GM19468 (cell line): ENCODE measurements at regions not wholly inside any gene's neighbourhood (a gene's known extent, or its start where the extent isn't known, plus 50 kb on each side); places are given as distances from the start of the nearest gene placed in this dataset.

Source experiments
- ATAC-seq: cut with Tn5 transposase; IDR thresholded peaks from one replicate; pipeline ENCODE4 v1.9.1; 2021; ENCODE audit warnings: mild to moderate bottlenecking, moderate library complexity, moderate number of reproducible peaks; ENCODE audit not compliant: unreplicated experiment; ENCODE audit errors: extremely low read depth

- ATAC-seq, result no peak
These were observed 235.4 kb upstream of the HABP2 start for GRCh38 chr10:113317489-113317888.

- ATAC-seq, result no peak
These were observed 233.4 kb upstream of the HABP2 start for GRCh38 chr10:113319479-113319878.

GRCh38 chr10:113320211-113320610 lies 232.6 kb upstream of the HABP2 start:
- ATAC-seq, result no peak

- ATAC-seq, result no peak
These were observed 231.9 kb upstream of the HABP2 start for GRCh38 chr10:113320987-113321386.

GRCh38 chr10:113322843-113323242 lies 230.0 kb upstream of the HABP2 start:
- ATAC-seq, result no peak

GRCh38 chr10:113323985-113324384 lies 228.9 kb upstream of the HABP2 start:
- no peak for ATAC-seq

GRCh38 chr10:113326160-113327111 lies 226.4 kb upstream of the HABP2 start:
- no peak for ATAC-seq

- ATAC-seq, result no peak
These were observed 223.7 kb upstream of the HABP2 start for GRCh38 chr10:113329121-113329596.

GRCh38 chr10:113331961-113332360 lies 220.9 kb upstream of the HABP2 start:
- ATAC-seq, result no peak

- ATAC-seq, result no peak
These were observed 219.5 kb upstream of the HABP2 start for GRCh38 chr10:113333313-113333712.

- ATAC-seq, result no peak
These were observed 217.3 kb upstream of the HABP2 start for GRCh38 chr10:113335592-113335991.

- no peak for ATAC-seq
These were observed 216.2 kb upstream of the HABP2 start for GRCh38 chr10:113336549-113337130.

- no peak for ATAC-seq
These were observed 215.7 kb upstream of the HABP2 start for GRCh38 chr10:113337142-113337541.

- ATAC-seq, result no peak
These were observed 213.7 kb upstream of the HABP2 start for GRCh38 chr10:113339121-113339520.

- ATAC-seq, result no peak
These were observed 212.6 kb upstream of the HABP2 start for GRCh38 chr10:113340282-113340681.

- no peak for ATAC-seq
These were observed 211.7 kb upstream of the HABP2 start for GRCh38 chr10:113341138-113341537.

GRCh38 chr10:113345826-113346624 lies 206.8 kb upstream of the HABP2 start:
- ATAC-seq, result no peak

- no peak for ATAC-seq
These were observed 205.3 kb upstream of the HABP2 start for GRCh38 chr10:113347508-113347907.

GRCh38 chr10:113348694-113349093 lies 204.2 kb upstream of the HABP2 start:
- no peak for ATAC-seq

- ATAC-seq, result no peak
These were observed 202.4 kb upstream of the HABP2 start for GRCh38 chr10:113350311-113351040.
